Activated CD4-positive, alpha-beta memory T cell treated with anti-CD3 and anti-CD28 coated beads, Interleukin-2, amount 10 ng/mL, durations not matched to agents 7 days and 5 days (primary cell): ENCODE measurements at regions not wholly inside any gene's neighbourhood (a gene's known extent, or its start where the extent isn't known, plus 50 kb on each side); places are given as distances from the start of the nearest gene placed in this dataset.

Source experiments
- CTCF ChIA-PET: fragments of 350-600 bp; sonication (Branson Sonifier 250); formaldehyde crosslinking; loops from one replicate; lab custom pipeline; 2021; ENCODE audit warnings: antibody characterized with exemption, inconsistent platforms; lab: Charles Lee
- POLR2A ChIA-PET: fragments of 350-600 bp; sonication (Branson Sonifier 250); formaldehyde crosslinking; loops from one replicate; lab custom pipeline; 2021; ENCODE audit warnings: antibody characterized with exemption; lab: Charles Lee
- DNase-seq: peaks from one replicate; pipeline ENCODE4 v3.0.0-alpha.2; 2020
- H3K27ac Mint-ChIP-seq: one replicate; pipeline ENCODE4 v1.8.0; 2021; ENCODE audit warnings: mild to moderate bottlenecking, mixed read lengths
- H3K27me3 Mint-ChIP-seq: one replicate; pipeline ENCODE4 v1.8.0; 2021; ENCODE audit warnings: mixed read lengths
- H3K36me3 Mint-ChIP-seq: one replicate; pipeline ENCODE4 v1.8.0; 2021; ENCODE audit warnings: low read depth, mixed read lengths
- H3K4me1 Mint-ChIP-seq: one replicate; pipeline ENCODE4 v1.8.0; 2021; ENCODE audit warnings: mixed read lengths
- H3K4me3 Mint-ChIP-seq: one replicate; pipeline ENCODE4 v1.8.0; 2021; ENCODE audit warnings: mild to moderate bottlenecking, mixed read lengths
- H3K9me3 Mint-ChIP-seq: one replicate; pipeline ENCODE4 v1.8.0; 2021; ENCODE audit warnings: mixed read lengths

DNA sequence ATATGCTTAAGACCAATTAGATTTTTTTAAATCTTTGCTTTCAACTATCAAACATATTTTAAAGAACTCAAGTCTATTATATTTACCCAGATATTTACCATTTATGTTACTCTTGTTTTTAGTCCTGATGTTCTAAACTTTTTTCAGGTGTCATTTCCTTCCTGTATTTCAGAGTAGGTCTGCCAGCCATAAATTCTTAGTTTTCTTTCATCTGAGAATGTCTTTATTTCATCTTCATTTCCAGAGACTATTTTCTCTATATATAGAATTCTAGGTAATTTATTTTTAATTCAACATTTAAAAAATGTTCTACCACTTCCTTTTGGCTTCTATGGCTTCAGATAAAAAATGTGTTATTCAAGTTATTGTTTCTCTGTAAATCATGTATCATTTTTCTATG is 218.2 kb upstream of the AMIGO2 start:
- H3K9me3 Mint-ChIP-seq: peaks cover 13% of the 10 kb centered on the region
- CTCF ChIA-PET: interaction anchor here (0.8 kb wide), 1 partner anchor 9 kb away, joined by 3 read pairs; no protein-coding TSS in a partner anchor
- POLR2A ChIA-PET: interaction anchor here (0.9 to 1.2 kb wide), 3 partner anchors 9 to 82 kb away, joined by 3 to 6 read pairs (median 3); no protein-coding TSS in a partner anchor
- DNase-seq: no peak
- H3K27me3 Mint-ChIP-seq: no peaks in the 10 kb centered on the region
- H3K4me3 Mint-ChIP-seq: no peak overlapping the region
- peaks cover 12% of the 10 kb centered on the region for H3K36me3 Mint-ChIP-seq
- H3K4me1 Mint-ChIP-seq: peaks cover 34% of the 10 kb centered on the region
- H3K27ac Mint-ChIP-seq: no peak overlapping the region

GRCh38 chr12:47296828-47297227 is 217.1 kb upstream of the AMIGO2 start:
- ChIA-PET POLR2A (interaction anchor here (0.7 to 1.0 kb wide), 2 partner anchors 20 to 79 kb away, joined by 3 read pairs; no protein-coding TSS in a partner anchor), CTCF (interaction anchor here (1.7 kb wide), 1 partner anchor 264 kb away, joined by 4 read pairs; no protein-coding TSS in a partner anchor)
- Mint-ChIP-seq H3K27me3 (no peaks in the 10 kb centered on the region), H3K27ac (no peak overlapping the region), H3K9me3 (peaks cover 13% of the 10 kb centered on the region), H3K4me3 (no peak overlapping the region), H3K4me1 (peaks cover 23% of the 10 kb centered on the region), H3K36me3 (peaks cover 12% of the 10 kb centered on the region)
- DNase-seq: no peak

- DNase-seq: no peak
- Mint-ChIP-seq H3K27ac (no peak overlapping the region), H3K4me3 (no peak overlapping the region), H3K36me3 (peaks cover under 1% of the 10 kb centered on the region), H3K9me3 (peaks cover 2% of the 10 kb centered on the region), H3K27me3 (no peaks in the 10 kb centered on the region), H3K4me1 (peaks cover 7% of the 10 kb centered on the region)
- ChIA-PET CTCF (no interaction called here), POLR2A (no interaction called here)
Measured at GRCh38 chr12:47293406-47293805, 213.6 kb upstream of the AMIGO2 start.

- POLR2A ChIA-PET: no interaction called here
- H3K4me3 Mint-ChIP-seq: no peak overlapping the region
- H3K27me3 Mint-ChIP-seq: no peaks in the 10 kb centered on the region
- H3K36me3 Mint-ChIP-seq: no peaks in the 10 kb centered on the region
- no peak for DNase-seq
- H3K27ac Mint-ChIP-seq: no peak overlapping the region
- CTCF ChIA-PET: no interaction called here
- H3K9me3 Mint-ChIP-seq: peaks cover 3% of the 10 kb centered on the region
- H3K4me1 Mint-ChIP-seq: peaks cover 2% of the 10 kb centered on the region
Measured at GRCh38 chr12:47286676-47287075, 206.9 kb upstream of the AMIGO2 start.
